ENCODE measurements at regions not wholly inside any gene's neighbourhood (a gene's known extent, or its start where the extent isn't known, plus 50 kb on each side); places are given as distances from the start of the nearest gene placed in this dataset.

- TF ChIP-seq CUX1 (IDR thresholded peaks at IDR 0.05; ENCODE audit: insufficient replicate concordance, low read depth, low read length) (no peak), ZSCAN29 (IDR thresholded peaks at IDR 0.05) (no peak), ZBTB11 (CRISPR knock-in tag; IDR thresholded peaks at IDR 0.05) (no peak), JUND (IDR thresholded peaks at IDR 0.05; ENCODE audit: low read depth, low read length) (no peak)
Observed at GRCh38 chr5:74539986-74540385, 100.5 kb downstream of the ENC1 start (continued).
